ENCODE measurements at regions not wholly inside any gene's neighbourhood (a gene's known extent, or its start where the extent isn't known, plus 50 kb on each side); places are given as distances from the start of the nearest gene placed in this dataset.

GRCh38 chr9:107685376-107685775 is 195.8 kb upstream of the KLF4 start:
- Histone ChIP-seq H3K4ac (ENCODE audit: low read depth, low read length) (no peak overlapping the region), H4K8ac (replicated peaks; ENCODE audit: insufficient read length, low read depth, low read length) (no peak overlapping the region), H2AK5ac (ENCODE audit: insufficient read length, low read length) (no peak overlapping the region), H2BK5ac (ENCODE audit: insufficient read length, low read length) (no peak overlapping the region), H3K4me2 (ENCODE audit: insufficient read depth, insufficient read length, low read length) (no peak overlapping the region), H3K27me3 (ENCODE audit: insufficient read depth, low read length) (no peaks in the 10 kb centered on the region), H3K56ac (ENCODE audit: insufficient read length, low read depth, low read length) (no peak overlapping the region), H3K9me3 (ENCODE audit: control insufficient read depth, low read depth, low read length) (no peaks in the 10 kb centered on the region), H3T11ph (ENCODE audit: low read length) (no peak overlapping the region), H3K9ac (ENCODE audit: extremely low read depth, insufficient read length, low read length) (no peak overlapping the region), H4K91ac (ENCODE audit: insufficient read length, low read depth, low read length) (no peak overlapping the region), H3K4me1 (ENCODE audit: insufficient read depth, low read length) (no peaks in the 10 kb centered on the region; the same call in 1 of the 2 replicates), H3K23ac (ENCODE audit: insufficient read length, low read depth, low read length) (no peak overlapping the region), H3K14ac (ENCODE audit: insufficient read depth, low read length) (no peak overlapping the region), H3K18ac (ENCODE audit: insufficient read length, low read depth, low read length) (no peak overlapping the region), H3K79me1 (ENCODE audit: insufficient read depth, low read depth, low read length, poor library complexity, severe bottlenecking) (no peaks in the 10 kb centered on the region), H4K20me1 (ENCODE audit: control insufficient read depth, insufficient read depth, insufficient read length) (no peaks in the 10 kb centered on the region), H2BK12ac (ENCODE audit: insufficient read length, low read depth, low read length) (no peak overlapping the region), H3K79me2 (ENCODE audit: insufficient read depth, low read length) (no peaks in the 10 kb centered on the region), H2BK15ac (ENCODE audit: low read depth, low read length) (no peak overlapping the region), H3K27ac (ENCODE audit: insufficient read length, low read depth, low read length) (no peak overlapping the region), H2BK120ac (ENCODE audit: low read depth, low read length, poor library complexity, severe bottlenecking) (no peak overlapping the region), H2BK20ac (ENCODE audit: low read depth, low read length, poor library complexity, severe bottlenecking) (no peak overlapping the region), H2AFZ (ENCODE audit: low read length) (no peak overlapping the region), H3K23me2 (ENCODE audit: insufficient read length, low read depth, low read length, poor library complexity, severe bottlenecking) (no peaks in the 10 kb centered on the region), H4K5ac (ENCODE audit: insufficient read length, low read depth, low read length) (no peak overlapping the region)
- Mint-ChIP-seq H3K4me1 (peaks cover 13 to 18% of the 10 kb centered on the region in 2 experiments), H3K9me3 (peaks cover 4% of the 10 kb centered on the region in 2 experiments; a peak in 3 of 5 replicates), H3K36me3 (ENCODE audit: insufficient read depth in 1 of 3, low read depth in 3 of 3) (peaks cover 0 to 4% (median 4%) of the 10 kb centered on the region in 3 experiments; a peak in 5 of 7 replicates), H3K27ac (no peak overlapping the region), H3K27me3 (ENCODE audit: low read depth) (peaks cover 3% of the 10 kb centered on the region), H3K4me3 (no peak overlapping the region; a peak in 1 of 5 replicates)
- TF ChIP-seq CTCF (conservative IDR thresholded peaks at IDR 0.05): no peak
- no peak for DNase-seq
- WGBS (ENCODE audit: extremely low coverage, insufficient read length, low lambda C conversion rate): no CpG with 5 or more reads among the region's 3 CpGs
